MM.1S (cell line): ENCODE measurements at regions not wholly inside any gene's neighbourhood (a gene's known extent, or its start where the extent isn't known, plus 50 kb on each side); places are given as distances from the start of the nearest gene placed in this dataset.

ENCODE experiments used
- EZH2phosphoT487 ChIP-seq: fragments of 300-600 bp; sonication (generic); IDR thresholded peaks from 2 replicates; pipeline ENCODE4 v1.6.1; 2018; ENCODE audit warnings: antibody characterized with exemption, low read length
- TF ChIP-seq, protein P1 (sequence below): fragments of 300-600 bp; sonication (generic); IDR thresholded peaks from 2 replicates; pipeline ENCODE4 v1.5.1; 2016; ENCODE audit warnings: antibody characterized with exemption, low read length, mixed read lengths

DNA sequence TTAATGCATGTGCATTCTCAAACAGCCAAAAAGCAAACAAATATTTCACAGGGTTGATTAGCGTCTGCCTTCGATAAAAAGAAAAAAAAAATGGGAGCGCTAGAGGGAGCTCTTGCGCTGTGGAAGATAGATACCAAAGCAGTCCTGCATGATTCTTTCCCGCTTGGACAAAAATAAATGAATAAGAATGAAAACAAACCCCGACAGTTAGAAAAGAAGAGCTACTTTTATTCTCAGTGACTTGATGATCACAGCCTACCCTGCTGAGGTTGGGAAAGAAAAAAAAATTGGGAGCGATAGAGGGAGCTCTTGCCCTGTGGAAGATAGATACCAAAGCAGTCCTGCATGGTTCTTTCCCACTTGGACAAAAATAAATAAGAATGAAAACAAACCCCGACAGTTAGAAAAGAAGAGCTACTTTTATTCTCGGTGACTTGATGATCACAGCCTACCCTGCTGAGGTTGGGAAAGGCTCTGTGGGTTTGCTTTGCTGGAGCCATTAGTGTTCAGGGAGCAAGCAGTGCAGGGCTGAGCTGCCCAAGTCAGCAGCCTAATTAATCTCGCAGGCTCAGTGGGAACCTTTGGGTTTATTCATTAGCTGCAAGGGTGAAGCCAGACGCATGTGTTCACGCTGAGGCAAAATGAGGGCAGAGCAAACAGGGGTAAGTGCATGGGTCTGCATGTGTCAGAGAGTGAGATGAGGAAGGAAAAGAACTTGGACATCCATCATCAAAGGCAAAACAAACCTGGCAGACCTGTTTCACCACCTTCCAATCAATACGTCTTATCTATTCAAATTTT is 249.3 kb upstream of the PRKX start:
- no peak for TF ChIP-seq EZH2phosphoT487
- TF ChIP-seq, protein P1, sequence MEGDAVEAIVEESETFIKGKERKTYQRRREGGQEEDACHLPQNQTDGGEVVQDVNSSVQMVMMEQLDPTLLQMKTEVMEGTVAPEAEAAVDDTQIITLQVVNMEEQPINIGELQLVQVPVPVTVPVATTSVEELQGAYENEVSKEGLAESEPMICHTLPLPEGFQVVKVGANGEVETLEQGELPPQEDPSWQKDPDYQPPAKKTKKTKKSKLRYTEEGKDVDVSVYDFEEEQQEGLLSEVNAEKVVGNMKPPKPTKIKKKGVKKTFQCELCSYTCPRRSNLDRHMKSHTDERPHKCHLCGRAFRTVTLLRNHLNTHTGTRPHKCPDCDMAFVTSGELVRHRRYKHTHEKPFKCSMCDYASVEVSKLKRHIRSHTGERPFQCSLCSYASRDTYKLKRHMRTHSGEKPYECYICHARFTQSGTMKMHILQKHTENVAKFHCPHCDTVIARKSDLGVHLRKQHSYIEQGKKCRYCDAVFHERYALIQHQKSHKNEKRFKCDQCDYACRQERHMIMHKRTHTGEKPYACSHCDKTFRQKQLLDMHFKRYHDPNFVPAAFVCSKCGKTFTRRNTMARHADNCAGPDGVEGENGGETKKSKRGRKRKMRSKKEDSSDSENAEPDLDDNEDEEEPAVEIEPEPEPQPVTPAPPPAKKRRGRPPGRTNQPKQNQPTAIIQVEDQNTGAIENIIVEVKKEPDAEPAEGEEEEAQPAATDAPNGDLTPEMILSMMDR, result peak; percentile 56
